Transverse colon (tissue), 4 donors: ENCODE measurements at regions not wholly inside any gene's neighbourhood (a gene's known extent, or its start where the extent isn't known, plus 50 kb on each side); places are given as distances from the start of the nearest gene placed in this dataset.

Experiments
- DNase-seq: peaks from one replicate; pipeline ENCODE4 v3.0.0-alpha.2; 2019
- H3K27ac ChIP-seq, 4 donors: fragments of 200-600 bp; sonication (generic); 2 replicates each; pipeline ENCODE4 v1.5.1; 2016 to 2018; ENCODE audit warnings: inconsistent platforms in 4 of 4
- H3K27me3 ChIP-seq: fragments of 200-600 bp; sonication (generic); 2 replicates; pipeline ENCODE4 v1.5.1; 2017; ENCODE audit warnings: inconsistent platforms
- H3K36me3 ChIP-seq, 4 donors: fragments of 200-600 bp; sonication (generic); 2 replicates each; pipeline ENCODE4 v1.5.1; 2017 to 2019; ENCODE audit warnings: inconsistent platforms in 4 of 4
- H3K4me1 ChIP-seq, 4 donors: fragments of 200-600 bp; sonication (generic); 2 replicates each; pipeline ENCODE4 v1.5.1; 2017 to 2020; ENCODE audit warnings: inconsistent platforms in 4 of 4
- H3K4me3 ChIP-seq, 4 donors: fragments of 200-600 bp; sonication (generic); 1 replicate in 1 of 4; 2 replicates in 3 of 4; pipeline versions ENCODE4 v1.5.1 to v1.6.1; 2017 to 2019; ENCODE audit warnings: inconsistent platforms in 4 of 4
- H3K9me3 ChIP-seq, 2 donors: fragments of 200-600 bp; sonication (generic); 2 replicates each; pipeline ENCODE4 v1.5.1; 2017 to 2019; ENCODE audit warnings: inconsistent platforms in 2 of 2
- CTCF ChIP-seq, 5 experiments: fragments of 200-600 bp in 3 of 5; fragments of 450-650 bp in 2 of 5; sonication (generic) in 3 of 5; IDR thresholded peaks; 1 replicate in 2 of 5; 2 replicates in 3 of 5; pipeline ENCODE4 v1.5.1; 2016 to 2017; ENCODE audit warnings: antibody characterized with exemption in 5 of 5, inconsistent platforms in 3 of 5, mild to moderate bottlenecking in 2 of 5, moderate library complexity in 1 of 5
- EP300 ChIP-seq: sonication (generic); formaldehyde crosslinking; IDR thresholded peaks from one replicate; pipeline ENCODE4 v1.6.1; 2017; ENCODE audit warnings: antibody characterized with exemption, low read depth
- POLR2A ChIP-seq: fragments of 450-650 bp; IDR thresholded peaks from one replicate; pipeline ENCODE4 v1.6.1; 2016; ENCODE audit warnings: antibody characterized with exemption, mild to moderate bottlenecking, moderate library complexity
- POLR2AphosphoS5 ChIP-seq, 3 donors: sonication (generic); formaldehyde crosslinking; IDR thresholded peaks; one replicate each; pipeline ENCODE4 v1.6.1; 2016; ENCODE audit warnings: antibody characterized with exemption in 3 of 3
- WGBS, 2 donors: methylation state at CpG; one replicate each; pipeline ENCODE4 v1.1.5; 2018; ENCODE audit warnings: low coverage in 1 of 2; 5-methylcytosine and 5-hydroxymethylcytosine counted together
- in situ Hi-C, 4 donors: fragments of 200-750 bp; cut with MboI; loops; one replicate each; pipeline versions ENCODE4 v1.15.0 to v1.15.1; 2017; ENCODE audit warnings: low sequenced_read_pairs in 3 of 4, low pct_ligation_motif_present in 1 of 4, low pct_unique_long_range_greater_than_20kb in 1 of 4
- intact Hi-C: fragments of 100-400 bp; cut with DNase I; formaldehyde crosslinking; loops from one replicate; pipeline ENCODE4 v1.15.1; 2023; ENCODE audit warnings: low total_unique reads

DNA sequence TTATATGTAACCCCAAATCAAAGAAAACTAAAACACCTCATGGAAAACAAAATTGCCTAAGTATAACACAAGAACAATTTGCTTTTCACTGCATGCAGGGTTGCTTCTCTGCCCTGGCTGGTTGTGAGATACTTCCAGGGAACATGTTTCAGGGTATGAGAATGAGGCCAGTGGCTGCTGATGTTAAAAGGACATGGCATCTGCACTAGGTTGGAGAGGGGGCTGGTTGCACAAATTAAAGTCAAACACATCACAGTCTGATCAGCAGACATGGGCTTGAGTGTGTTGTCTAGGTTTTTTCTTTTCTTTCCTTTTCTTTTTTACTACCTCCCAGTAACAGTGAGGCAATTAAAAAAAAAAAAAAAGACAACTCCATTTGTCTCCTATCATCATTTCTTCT, 374.9 kb downstream of the MCTP2 start:
- H3K36me3 ChIP-seq = no peaks in the 10 kb centered on the region
- no peak for DNase-seq
- intact Hi-C loops = no loop called here
- no peak overlapping the region for H3K4me3 ChIP-seq
- H3K4me1 ChIP-seq = peaks cover 0 to 3% (median 0%) of the 10 kb centered on the region in 4 donors
- in situ Hi-C loops = no loop called here
- H3K27ac ChIP-seq = no peak overlapping the region
- H3K27me3 ChIP-seq = no peaks in the 10 kb centered on the region
- TF ChIP-seq CTCF (IDR thresholded peaks at IDR 0.05) = no peak
- TF ChIP-seq EP300 = no peak
- no peak for TF ChIP-seq POLR2A
- no peak for TF ChIP-seq POLR2AphosphoS5 (IDR thresholded peaks at IDR 0.05)
- H3K9me3 ChIP-seq = no peaks in the 10 kb centered on the region

- WGBS, 2 donors = 29 to 48% methylated on average over 6 to 7 of the region's 7 CpGs
- in situ Hi-C loops (no loop called here), intact Hi-C loops (no loop called here)
- Histone ChIP-seq H3K4me1 (peaks cover 0 to 3% (median 0%) of the 10 kb centered on the region in 4 donors), H3K9me3 (no peaks in the 10 kb centered on the region), H3K4me3 (no peak overlapping the region), H3K27ac (peak overlapping the region in 1 of 4 donors; percentile 2), H3K27me3 (no peaks in the 10 kb centered on the region), H3K36me3 (no peaks in the 10 kb centered on the region)
- DNase-seq = peak; percentile 17
- no peak for TF ChIP-seq POLR2A
- TF ChIP-seq CTCF (IDR thresholded peaks at IDR 0.05) = no peak
- TF ChIP-seq POLR2AphosphoS5 (IDR thresholded peaks at IDR 0.05) = no peak
- no peak for TF ChIP-seq EP300
These were observed 375.9 kb downstream of the MCTP2 start for GRCh38 chr15:94607176-94607654.

DNA sequence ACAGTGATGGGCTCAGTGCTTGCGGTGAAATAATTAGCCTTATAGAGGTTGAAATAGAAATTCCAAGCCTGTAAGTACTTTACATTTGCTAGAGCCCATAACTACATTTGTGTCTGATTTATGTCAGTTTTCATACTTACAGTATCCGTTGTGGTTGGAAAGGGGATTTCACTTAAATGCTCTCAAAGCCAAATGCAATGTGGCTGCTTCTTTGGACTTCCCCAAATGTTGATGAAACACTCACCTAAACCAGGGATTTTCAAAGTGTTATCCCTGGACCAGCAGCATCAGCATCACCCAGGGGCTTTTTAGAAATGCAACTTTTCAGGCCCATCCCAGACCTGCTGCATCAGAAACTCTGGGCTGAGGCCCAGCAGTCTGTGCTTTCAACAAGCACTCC, 378.7 kb downstream of the MCTP2 start:
- Histone ChIP-seq H3K4me1 (peaks cover 0 to 3% (median 0%) of the 10 kb centered on the region in 4 donors), H3K27ac (no peak overlapping the region), H3K9me3 (no peaks in the 10 kb centered on the region), H3K27me3 (no peaks in the 10 kb centered on the region), H3K4me3 (no peak overlapping the region), H3K36me3 (no peaks in the 10 kb centered on the region)
- TF ChIP-seq CTCF (IDR thresholded peaks at IDR 0.05) (no peak), POLR2AphosphoS5 (IDR thresholded peaks at IDR 0.05) (no peak), EP300 (no peak), POLR2A (no peak)
- DNase-seq = no peak
- intact Hi-C loops = no loop called here
- 33 to 35% methylated on average over 1 to 2 of the region's 2 CpGs for WGBS, 2 donors
- in situ Hi-C loops = no loop called here

DNA sequence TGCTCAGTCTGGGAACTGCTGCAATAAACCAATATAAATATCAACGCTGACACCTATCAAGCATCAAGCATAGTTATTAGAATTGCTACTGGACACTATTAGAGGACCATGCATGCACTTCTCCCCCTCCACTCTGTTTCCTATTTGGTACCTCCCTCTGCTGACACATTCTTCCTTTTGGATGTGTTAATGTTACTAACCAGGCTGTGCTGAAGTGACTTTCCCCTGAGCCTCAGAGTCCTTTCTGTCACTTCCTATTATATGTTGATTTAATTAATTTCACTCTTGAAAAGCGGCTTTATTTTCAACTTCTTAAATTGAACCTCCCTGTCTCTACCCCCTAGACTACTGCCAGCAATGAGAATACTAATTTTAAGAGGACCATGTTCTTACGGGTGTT, 379.1 kb downstream of the MCTP2 start:
- no peak for TF ChIP-seq POLR2A
- intact Hi-C loops = no loop called here

GRCh38 chr15:94611656-94612055, 380.3 kb downstream of the MCTP2 start:
- H3K36me3 ChIP-seq = no peaks in the 10 kb centered on the region
- no peaks in the 10 kb centered on the region for H3K27me3 ChIP-seq
- WGBS, 2 donors = 93 to 100% methylated on average over 2 of the region's 2 CpGs
- intact Hi-C loops (no loop called here), in situ Hi-C loops (no loop called here)
- no peaks in the 10 kb centered on the region for H3K9me3 ChIP-seq
- no peak overlapping the region for H3K4me3 ChIP-seq
- peaks cover 0 to 2% (median 0%) of the 10 kb centered on the region in 4 donors for H3K4me1 ChIP-seq
- no peak overlapping the region for H3K27ac ChIP-seq
- no peak for TF ChIP-seq CTCF (IDR thresholded peaks at IDR 0.05)
- TF ChIP-seq POLR2A = no peak
- TF ChIP-seq POLR2AphosphoS5 (IDR thresholded peaks at IDR 0.05) = no peak
- no peak for TF ChIP-seq EP300
- no peak for DNase-seq

More for the DNA sequence above, 379.1 kb downstream of the MCTP2 start:
- no peak for DNase-seq
- H3K9me3 ChIP-seq = no peaks in the 10 kb centered on the region
- WGBS, 2 donors = 64 to 75% methylated on average over 2 to 3 of the region's 3 CpGs
- no peak overlapping the region for H3K4me3 ChIP-seq
- in situ Hi-C loops = no loop called here
- no peaks in the 10 kb centered on the region for H3K27me3 ChIP-seq
- no peaks in the 10 kb centered on the region for H3K36me3 ChIP-seq
- H3K27ac ChIP-seq = no peak overlapping the region
- peaks cover 0 to 3% (median 0%) of the 10 kb centered on the region in 4 donors for H3K4me1 ChIP-seq
